Fibroblast of skin of scalp (primary cell): ENCODE measurements at regions not wholly inside any gene's neighbourhood (a gene's known extent, or its start where the extent isn't known, plus 50 kb on each side); places are given as distances from the start of the nearest gene placed in this dataset.

Source experiments
- DNase-seq: peaks from one replicate; pipeline ENCODE4 v3.0.0-alpha.2; 2013

DNA sequence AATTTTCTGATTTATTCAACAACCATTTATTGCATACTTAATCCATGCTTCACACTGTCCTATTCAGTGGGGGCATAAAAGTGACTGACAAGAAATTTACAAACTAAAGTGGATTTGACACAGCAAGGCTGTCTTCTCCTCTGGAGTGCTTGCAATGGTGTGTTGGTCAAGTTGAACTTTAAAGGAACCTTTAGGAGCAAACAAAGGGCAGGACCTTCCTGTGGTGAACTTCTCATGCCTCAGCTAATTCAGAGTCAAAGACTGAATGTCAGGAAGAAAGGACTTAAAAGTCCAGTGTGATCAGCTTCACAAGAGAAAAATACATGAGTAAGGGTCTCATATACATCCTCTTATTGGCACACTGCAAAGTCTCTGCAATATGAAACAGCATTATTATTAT, 60.8 kb upstream of the TENT5A start:
- no peak for DNase-seq

GRCh38 chr6:81812401-81812800, 59.9 kb upstream of the TENT5A start:
- no peak for DNase-seq

DNA sequence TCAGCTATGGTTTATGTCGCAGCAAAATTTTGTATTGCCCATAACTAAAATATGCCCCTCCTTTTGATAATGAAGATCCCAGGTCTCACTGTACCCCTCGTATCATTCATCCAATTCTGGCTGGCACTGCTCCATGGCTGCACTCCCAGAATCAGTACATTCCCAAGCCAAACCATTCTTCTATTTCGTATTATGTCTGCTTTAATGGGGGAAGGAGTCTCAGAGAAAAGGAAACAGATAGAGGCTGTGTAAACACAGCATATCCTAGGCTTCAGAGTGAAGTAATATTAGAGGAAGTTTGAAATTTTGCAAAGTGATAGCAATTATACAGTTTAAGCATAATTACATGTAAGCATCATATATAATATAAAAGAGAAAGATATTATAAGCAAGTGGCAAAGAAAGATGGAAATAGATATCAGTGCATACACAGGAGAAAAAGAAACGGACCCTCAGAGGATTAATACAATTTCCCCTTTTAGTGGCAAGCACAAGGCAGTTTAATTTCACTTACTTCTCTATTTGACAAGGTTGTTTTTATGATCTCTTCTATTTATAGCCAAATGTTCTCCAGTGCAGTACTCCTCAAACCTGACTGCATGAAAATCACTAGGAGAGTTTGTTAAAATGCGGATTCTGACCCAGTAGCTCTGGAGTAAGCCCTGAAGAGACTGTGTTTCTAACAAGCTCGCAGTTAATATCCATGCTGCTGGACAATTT, 56.5 kb upstream of the TENT5A start:
- DNase-seq, result no peak

- DNase-seq, result no peak
Observed at GRCh38 chr6:81806793-81807565, 54.5 kb upstream of the TENT5A start.

- no peak for DNase-seq
Observed at GRCh38 chr6:81802356-81802755, 49.9 kb upstream of the TENT5A start.
